ENCODE measurements at regions not wholly inside any gene's neighbourhood (a gene's known extent, or its start where the extent isn't known, plus 50 kb on each side); places are given as distances from the start of the nearest gene placed in this dataset.
"Not testable (repeated sequence)": the region's sequence is repeated elsewhere in the genome, so short reads cannot be mapped to it uniquely, and the experiment has no call there.

- Histone ChIP-seq H3K4me1 (ENCODE audit: insufficient read depth, low read length, poor library complexity, severe bottlenecking) (peaks cover 9% of the 10 kb centered on the region), H3K4me2 (ENCODE audit: low read length) (no peak overlapping the region), H4K20me1 (ENCODE audit: insufficient read depth, low read length) (no peaks in the 10 kb centered on the region), H3K9me3 (ENCODE audit: low read length) (no peaks in the 10 kb centered on the region), H3K9me2 (ENCODE audit: insufficient read depth, low read length) (no peaks in the 10 kb centered on the region), H3K27ac (ENCODE audit: low read depth, low read length, poor library complexity, severe bottlenecking) (no peak overlapping the region), H3K79me2 (ENCODE audit: insufficient read depth, low read depth, low read length) (no peaks in the 10 kb centered on the region), H3K36me3 (ENCODE audit: insufficient read depth, low read length) (no peaks in the 10 kb centered on the region), H2AFZ (ENCODE audit: low read length) (no peak overlapping the region), H3K4me3 (ENCODE audit: low read depth, low read length, poor library complexity, severe bottlenecking) (no peak overlapping the region)
- POLR2A ChIA-PET = no interaction called here
- DNase-seq (ENCODE audit: low spot score) = no peak
- intact Hi-C loops (cut with micrococcal nuclease; ENCODE audit: unreplicated experiment) = loop anchor here (10.0 kb wide), 1 partner anchor 253 kb away; no protein-coding TSS in a partner anchor
- no TSS peak for BruUV-seq (replicated peaks)
- CTCF ChIA-PET (ENCODE audit: unreplicated experiment) = no interaction called here
- TF ChIP-seq EZH2phosphoT487 (IDR thresholded peaks at IDR 0.05; ENCODE audit: borderline replicate concordance, low read depth, low read length) = no peak
- no peak for TF ChIP-seq CTCF (conservative IDR thresholded peaks at IDR 0.05; ENCODE audit: low read length)
These were observed 80.4 kb upstream of the GNAQ start for GRCh38 chr9:78112004-78112403.

- Histone ChIP-seq H3K4me3 (ENCODE audit: low read depth, low read length, poor library complexity, severe bottlenecking) (no peak overlapping the region), H3K9me2 (ENCODE audit: insufficient read depth, low read length) (no peaks in the 10 kb centered on the region), H3K9me3 (ENCODE audit: low read length) (no peaks in the 10 kb centered on the region), H4K20me1 (ENCODE audit: insufficient read depth, low read length) (no peaks in the 10 kb centered on the region), H3K36me3 (ENCODE audit: insufficient read depth, low read length) (no peaks in the 10 kb centered on the region), H3K79me2 (ENCODE audit: insufficient read depth, low read depth, low read length) (no peaks in the 10 kb centered on the region), H3K4me1 (ENCODE audit: insufficient read depth, low read length, poor library complexity, severe bottlenecking) (no peaks in the 10 kb centered on the region), H2AFZ (ENCODE audit: low read length) (no peak overlapping the region), H3K4me2 (ENCODE audit: low read length) (no peak overlapping the region), H3K27ac (ENCODE audit: low read depth, low read length, poor library complexity, severe bottlenecking) (no peak overlapping the region)
- no TSS peak for BruUV-seq (replicated peaks)
- no peak for DNase-seq (ENCODE audit: low spot score)
- no peak for TF ChIP-seq CTCF (conservative IDR thresholded peaks at IDR 0.05; ENCODE audit: low read length)
- no peak for TF ChIP-seq EZH2phosphoT487 (IDR thresholded peaks at IDR 0.05; ENCODE audit: borderline replicate concordance, low read depth, low read length)
- ChIA-PET POLR2A (no interaction called here), CTCF (ENCODE audit: unreplicated experiment) (no interaction called here)
- intact Hi-C loops (cut with micrococcal nuclease; ENCODE audit: unreplicated experiment) = no loop called here
These were observed 77.5 kb upstream of the GNAQ start for GRCh38 chr9:78109075-78109474.

GRCh38 chr9:78106586-78106985, 75.0 kb upstream of the GNAQ start:
- POLR2A ChIA-PET = interaction anchor here (1.0 kb wide), 1 partner anchor 10 kb away, joined by 3 read pairs; no protein-coding TSS in a partner anchor
- BruUV-seq (replicated peaks); H3K4me3 ChIP-seq (ENCODE audit: low read depth, low read length, poor library complexity, severe bottlenecking); H3K79me2 ChIP-seq (ENCODE audit: insufficient read depth, low read depth, low read length); H3K27ac ChIP-seq (ENCODE audit: low read depth, low read length, poor library complexity, severe bottlenecking); H3K9me2 ChIP-seq (ENCODE audit: insufficient read depth, low read length); intact Hi-C loops (cut with micrococcal nuclease; ENCODE audit: unreplicated experiment); CTCF ChIA-PET (ENCODE audit: unreplicated experiment); H3K36me3 ChIP-seq (ENCODE audit: insufficient read depth, low read length); H3K4me1 ChIP-seq (ENCODE audit: insufficient read depth, low read length, poor library complexity, severe bottlenecking); H4K20me1 ChIP-seq (ENCODE audit: insufficient read depth, low read length); H3K9me3 ChIP-seq (ENCODE audit: low read length); DNase-seq (ENCODE audit: low spot score); H2AFZ ChIP-seq (ENCODE audit: low read length); H3K4me2 ChIP-seq (ENCODE audit: low read length): not testable (repeated sequence)

All from OCI-LY7 (cell line).